ENCODE measurements at regions not wholly inside any gene's neighbourhood (a gene's known extent, or its start where the extent isn't known, plus 50 kb on each side); places are given as distances from the start of the nearest gene placed in this dataset. TPM values are rescaled to one million over a fixed set of nuclear protein-coding genes. Genes with fewer than 3 reads are reported as not detected.

DNA sequence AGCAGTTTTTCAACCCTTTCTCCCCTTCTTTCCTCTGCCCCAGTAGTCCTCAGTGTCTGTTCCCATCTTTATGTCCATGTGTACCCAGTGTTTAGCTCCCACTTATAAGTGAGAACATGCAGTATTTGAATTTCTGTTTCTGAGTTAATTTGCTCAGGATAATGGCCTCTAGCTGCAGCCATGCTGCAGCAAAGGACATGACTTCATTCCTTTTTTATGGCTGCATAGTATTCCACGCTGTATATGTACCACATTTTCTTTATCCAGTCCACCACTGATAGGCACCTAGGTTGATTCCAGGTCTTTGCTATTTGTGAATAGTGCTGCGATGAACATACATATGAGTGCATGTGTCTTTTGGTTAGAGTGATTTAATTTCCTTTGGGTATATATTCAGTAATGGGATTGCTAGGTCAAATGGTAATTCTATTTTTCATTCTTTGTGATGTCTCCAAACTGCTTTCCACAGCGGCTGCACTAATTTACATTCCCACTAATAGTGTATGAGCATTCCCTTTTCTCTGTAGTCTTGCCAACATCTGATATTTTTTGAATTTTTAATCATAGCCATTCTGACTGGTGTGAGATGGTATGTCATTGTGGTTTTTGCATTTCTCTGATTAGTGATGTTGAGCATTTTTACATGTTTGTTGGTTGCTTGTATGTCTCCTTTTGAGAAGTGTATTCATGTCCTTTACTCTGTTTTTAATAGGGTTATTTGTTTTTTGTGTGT, 54.6 kb upstream of the ANK2 start:
- Histone ChIP-seq H3K79me2 (ENCODE audit: control insufficient read depth, insufficient read depth, low read length) (no peaks in the 10 kb centered on the region), H3K4me1 (ENCODE audit: control insufficient read depth, extremely low read depth, insufficient read depth, low read length) (no peaks in the 10 kb centered on the region), H4K20me1 (replicated peaks; ENCODE audit: control insufficient read depth, extremely low read depth, insufficient read depth, low read length) (no peaks in the 10 kb centered on the region), H3K27ac (ENCODE audit: insufficient read depth, low read depth, low read length) (no peak overlapping the region), H3K4me2 (ENCODE audit: insufficient read depth, low read length) (no peak overlapping the region), H3K9me1 (replicated peaks; ENCODE audit: control insufficient read depth, extremely low read depth, insufficient read depth, low read length) (no peaks in the 10 kb centered on the region), H3K4me3 (replicated peaks in 1 of 3; ENCODE audit: insufficient read depth in 1 of 3, low read depth in 1 of 3, low read length in 3 of 3) (no peak overlapping the region), H3K27me3 (ENCODE audit: control insufficient read depth in 2 of 2, insufficient read depth in 2 of 2, low read length in 2 of 2) (no peaks in the 10 kb centered on the region), H3K9me3 (replicated peaks; ENCODE audit: control insufficient read depth, insufficient read depth, low read length) (no peaks in the 10 kb centered on the region), H3K9ac (replicated peaks; ENCODE audit: extremely low read depth, insufficient read depth, low read length) (no peak overlapping the region), H3K36me3 (ENCODE audit: control insufficient read depth in 2 of 2, extremely low read depth in 1 of 2, insufficient read depth in 2 of 2, low read length in 2 of 2) (no peaks in the 10 kb centered on the region), H2AFZ (ENCODE audit: low read depth, low read length) (no peak overlapping the region)
- BruUV-seq (replicated peaks): no TSS peak
- intact Hi-C loops (cut with micrococcal nuclease): no loop called here
- FAIRE-seq (no peak), DNase-seq (ENCODE audit: low read depth, low spot score) (no peak)
- CTCF ChIA-PET: no interaction called here
- TF ChIP-seq JUN (IDR thresholded peaks at IDR 0.05; ENCODE audit: borderline replicate concordance, insufficient read depth, insufficient read length, low read depth) (no peak), FOS (IDR thresholded peaks at IDR 0.05; ENCODE audit: borderline replicate concordance, insufficient read depth, low read length) (no peak), GATA2 (IDR thresholded peaks at IDR 0.05; ENCODE audit: insufficient read depth, insufficient read length, low read depth, low read length) (no peak), MAX (IDR thresholded peaks at IDR 0.05; ENCODE audit: insufficient read depth, insufficient read length) (no peak), EZH2 (IDR thresholded peaks at IDR 0.05; ENCODE audit: borderline replicate concordance, low read depth, low read length, severe bottlenecking) (no peak), MYC (IDR thresholded peaks at IDR 0.05; ENCODE audit: low read depth, low read length) (no peak), POLR2A (IDR thresholded peaks at IDR 0.05; ENCODE audit: low read depth, low read length) (no peak), POLR2AphosphoS5 (IDR thresholded peaks at IDR 0.05; ENCODE audit: insufficient read depth, low read depth, low read length) (no peak)
- TF ChIP-seq, protein P1, sequence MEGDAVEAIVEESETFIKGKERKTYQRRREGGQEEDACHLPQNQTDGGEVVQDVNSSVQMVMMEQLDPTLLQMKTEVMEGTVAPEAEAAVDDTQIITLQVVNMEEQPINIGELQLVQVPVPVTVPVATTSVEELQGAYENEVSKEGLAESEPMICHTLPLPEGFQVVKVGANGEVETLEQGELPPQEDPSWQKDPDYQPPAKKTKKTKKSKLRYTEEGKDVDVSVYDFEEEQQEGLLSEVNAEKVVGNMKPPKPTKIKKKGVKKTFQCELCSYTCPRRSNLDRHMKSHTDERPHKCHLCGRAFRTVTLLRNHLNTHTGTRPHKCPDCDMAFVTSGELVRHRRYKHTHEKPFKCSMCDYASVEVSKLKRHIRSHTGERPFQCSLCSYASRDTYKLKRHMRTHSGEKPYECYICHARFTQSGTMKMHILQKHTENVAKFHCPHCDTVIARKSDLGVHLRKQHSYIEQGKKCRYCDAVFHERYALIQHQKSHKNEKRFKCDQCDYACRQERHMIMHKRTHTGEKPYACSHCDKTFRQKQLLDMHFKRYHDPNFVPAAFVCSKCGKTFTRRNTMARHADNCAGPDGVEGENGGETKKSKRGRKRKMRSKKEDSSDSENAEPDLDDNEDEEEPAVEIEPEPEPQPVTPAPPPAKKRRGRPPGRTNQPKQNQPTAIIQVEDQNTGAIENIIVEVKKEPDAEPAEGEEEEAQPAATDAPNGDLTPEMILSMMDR (IDR thresholded peaks at IDR 0.05; ENCODE audit: extremely low read depth in 1 of 2, insufficient read depth in 1 of 2, low read depth in 1 of 2, low read length in 2 of 2): no peak
- POLR2A ChIA-PET: no interaction called here
- dilution Hi-C loops (cut with MboI; ENCODE audit: extremely low pct_ligation_motif_present, low sequenced_read_pairs): no loop called here

Small RNAs in the stretch of these regions (small RNA-seq; reads per million reads assigned to genes)
- gene AC017007.1 (ENCODE audit: insufficient read depth, insufficient read length, low read depth, low replicate concordance) (not detected), gene RF00019 (ENCODE audit: insufficient read depth, insufficient read length, low read depth, low replicate concordance) (not detected)
